Testis (tissue), 2 donors: ENCODE measurements at regions not wholly inside any gene's neighbourhood (a gene's known extent, or its start where the extent isn't known, plus 50 kb on each side); places are given as distances from the start of the nearest gene placed in this dataset.

Source experiments
- CTCF ChIP-seq, 3 experiments: fragments of 450-650 bp in 2 of 3; fragments of 200-600 bp in 1 of 3; sonication (generic) in 1 of 3; IDR thresholded peaks; one replicate each; pipeline ENCODE4 v1.5.1; 2016 to 2019; ENCODE audit warnings: antibody characterized with exemption in 3 of 3, mild to moderate bottlenecking in 2 of 3, moderate library complexity in 1 of 3
- POLR2A ChIP-seq: fragments of 450-650 bp; IDR thresholded peaks from one replicate; pipeline ENCODE4 v1.6.1; 2017; ENCODE audit warnings: antibody characterized with exemption, mild to moderate bottlenecking, moderate library complexity

- TF ChIP-seq CTCF (IDR thresholded peaks at IDR 0.05) (no peak), POLR2A (no peak)
Observed at GRCh38 chr7:18144166-18144565, 116.5 kb upstream of the PRPS1L1 start.
